Activated naive CD8-positive, alpha-beta T cell treated with anti-CD3 and anti-CD28 coated beads, Interleukin-2, amount 50 U/mL, for 16 hours (primary cell): ENCODE measurements at regions not wholly inside any gene's neighbourhood (a gene's known extent, or its start where the extent isn't known, plus 50 kb on each side); places are given as distances from the start of the nearest gene placed in this dataset.

Experiments used
- DNase-seq: peaks from one replicate; pipeline ENCODE4 v3.0.0-alpha.2; 2020; ENCODE audit warnings: low read depth, low spot score

DNA sequence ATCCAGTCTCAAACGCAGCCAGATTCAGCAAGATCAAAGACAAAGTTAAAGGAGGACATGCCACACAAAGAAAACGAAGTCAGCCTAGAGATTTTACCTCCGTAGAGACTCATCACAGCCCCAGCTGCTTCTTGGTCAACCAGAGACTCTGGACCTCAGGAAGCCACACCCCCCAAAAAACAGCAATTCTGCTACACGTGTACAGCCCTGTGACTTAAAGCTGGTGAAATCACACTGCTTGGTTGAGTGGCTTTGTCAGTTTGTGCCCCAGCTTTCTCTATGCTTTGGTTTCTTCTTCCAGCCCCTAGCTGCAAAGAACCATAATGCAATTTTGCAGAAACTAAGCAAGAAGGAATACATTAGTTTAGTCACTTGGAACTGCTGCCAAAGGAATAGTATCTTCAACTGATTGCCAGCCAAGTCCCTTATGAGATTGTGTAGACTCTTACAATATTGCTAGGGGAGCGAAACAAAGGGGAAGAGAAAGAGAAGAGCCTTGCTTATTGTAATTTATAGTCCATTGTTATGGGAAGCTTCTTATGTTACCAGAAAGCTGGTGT, 158.8 kb upstream of the ZNF462 start:
- no peak for DNase-seq

DNA sequence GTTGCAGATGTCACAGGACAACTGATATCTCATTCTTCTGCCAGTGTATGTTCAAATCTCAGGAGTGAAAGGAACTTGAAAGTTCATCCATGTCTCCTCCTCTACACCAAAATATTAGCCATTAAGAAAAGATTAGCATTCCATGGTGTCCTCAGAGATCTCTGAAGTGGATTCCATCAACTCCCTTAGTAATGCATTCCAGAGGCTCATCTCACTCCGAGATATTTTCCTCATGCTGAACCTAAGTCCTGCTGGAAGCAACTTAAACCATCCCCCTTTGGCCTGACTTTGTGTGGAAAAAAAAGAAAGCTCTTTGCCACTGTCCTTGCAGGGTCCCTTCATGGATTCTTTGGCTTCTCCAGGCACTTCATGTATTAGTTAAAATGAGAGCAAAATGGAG, 155.7 kb upstream of the ZNF462 start:
- no peak for DNase-seq

DNA sequence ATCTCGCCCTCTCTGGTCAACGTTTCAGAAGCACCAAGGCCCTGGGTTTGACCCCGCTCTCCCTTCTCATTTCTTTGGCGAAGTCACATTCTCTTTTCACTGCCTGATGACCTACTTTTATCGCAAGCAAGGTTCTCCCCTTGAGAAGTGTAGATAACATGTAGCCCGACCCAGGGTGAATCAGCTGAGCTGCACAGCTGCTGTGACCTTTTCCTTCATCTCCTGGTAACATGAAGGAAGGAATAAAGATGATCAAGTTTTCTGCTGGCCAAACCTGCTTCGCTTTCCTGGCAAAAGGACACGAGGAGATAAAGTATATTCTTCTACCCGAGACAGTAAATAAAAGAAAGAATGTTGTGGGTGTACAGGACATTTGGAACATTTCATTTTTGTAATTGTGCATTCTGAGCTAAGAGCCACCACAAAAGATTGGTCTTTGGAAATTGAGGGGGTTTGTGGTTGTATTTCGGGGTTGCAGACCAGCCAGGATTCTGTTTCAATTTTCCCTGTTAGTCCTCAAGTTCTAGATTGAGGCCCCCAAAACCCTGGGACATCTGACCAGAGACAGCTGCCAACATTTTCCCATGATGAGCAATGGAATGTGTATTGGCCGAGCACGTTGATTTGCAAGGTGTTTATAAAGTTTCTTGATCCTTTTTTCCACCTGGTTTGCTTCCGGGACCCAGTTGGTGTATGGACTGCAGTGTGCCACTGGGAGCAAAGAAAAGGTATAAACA, 155.1 kb upstream of the ZNF462 start:
- DNase-seq, result no peak

DNA sequence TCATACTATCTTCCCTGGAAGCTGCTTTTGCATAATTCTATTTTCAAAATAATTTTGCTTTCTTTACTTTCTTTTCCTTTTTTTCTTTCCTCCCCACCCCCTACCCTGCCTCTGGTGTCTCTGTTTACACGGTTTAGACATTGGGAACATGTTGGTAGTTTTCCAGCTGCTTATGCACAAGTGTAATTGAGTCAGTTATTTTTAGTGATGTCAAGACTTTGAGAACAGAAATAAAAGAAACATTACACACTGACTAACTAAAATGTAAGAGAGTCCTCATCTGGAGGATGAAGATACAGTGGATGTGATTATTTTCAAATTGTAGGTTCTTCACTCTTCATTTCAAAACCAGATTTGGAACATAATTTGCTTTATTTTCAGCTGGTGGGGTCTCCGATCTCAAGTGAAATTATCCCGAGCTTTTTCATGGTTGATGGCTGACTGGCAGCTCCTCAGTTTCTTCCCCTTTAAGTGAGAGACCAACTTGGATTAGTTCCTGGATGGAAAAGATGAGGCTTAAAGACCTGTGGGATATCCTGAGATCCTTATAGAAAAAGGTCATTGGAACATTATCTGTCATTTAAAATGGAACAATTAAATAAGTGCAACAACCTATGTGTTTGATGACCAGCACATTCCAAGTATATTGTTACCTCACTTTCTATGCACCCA, 154.4 kb upstream of the ZNF462 start:
- no peak for DNase-seq

DNA sequence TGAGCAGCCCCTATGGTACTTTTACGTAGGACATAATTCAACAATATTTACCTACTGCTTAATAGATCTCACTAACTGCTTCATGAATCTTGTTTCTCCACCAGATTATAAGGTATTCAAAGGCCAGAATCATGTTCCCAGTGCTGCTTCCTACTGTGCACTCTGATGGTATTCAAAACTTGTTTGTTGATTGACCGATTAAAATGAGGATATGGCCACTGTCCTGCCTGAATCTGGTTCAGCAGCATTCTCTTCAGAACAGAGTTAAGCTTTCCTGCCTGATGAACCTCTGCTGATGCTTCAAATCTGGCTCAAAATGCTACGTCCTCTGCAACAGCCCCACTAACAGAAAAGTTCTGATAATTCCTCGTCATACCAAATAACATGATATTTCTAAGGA, 150.7 kb upstream of the ZNF462 start:
- DNase-seq, result no peak

DNA sequence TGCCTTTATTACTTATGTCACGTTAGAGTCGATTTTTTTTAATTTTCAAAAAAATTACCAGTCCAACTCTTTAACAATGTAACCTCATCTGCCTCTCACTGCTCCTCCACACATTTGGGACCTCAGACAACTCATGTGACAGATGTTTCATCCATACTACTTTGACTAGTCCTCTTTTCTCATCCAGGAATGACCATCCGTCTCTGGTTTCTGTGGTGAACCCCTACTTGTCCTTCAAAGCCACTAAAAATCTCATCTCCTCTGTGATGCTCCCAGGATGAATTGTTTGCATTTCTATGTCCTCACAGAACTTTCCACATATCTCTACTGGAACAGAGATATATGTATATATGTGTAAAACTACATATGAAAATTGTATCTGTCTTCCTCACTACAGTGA, 149.8 kb upstream of the ZNF462 start:
- DNase-seq, result no peak

DNA sequence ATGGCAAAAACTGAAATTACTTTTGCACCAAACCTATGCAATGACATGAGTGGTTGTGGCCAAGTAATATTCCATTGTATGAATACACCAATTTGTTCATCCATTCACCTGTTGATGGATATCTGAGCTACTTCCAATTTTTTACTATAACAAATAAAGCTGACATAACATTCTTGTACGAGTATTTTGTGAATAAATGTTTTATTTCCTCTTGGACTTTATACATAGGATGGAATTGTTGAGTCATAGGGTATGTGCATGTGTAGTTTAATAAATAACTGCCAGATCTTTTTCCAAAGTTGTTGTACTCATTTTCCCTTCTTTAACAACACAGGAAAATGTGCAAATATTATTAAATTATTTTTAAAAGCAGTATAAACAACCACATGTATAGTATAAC, 146.1 kb upstream of the ZNF462 start:
- DNase-seq, result no peak

DNA sequence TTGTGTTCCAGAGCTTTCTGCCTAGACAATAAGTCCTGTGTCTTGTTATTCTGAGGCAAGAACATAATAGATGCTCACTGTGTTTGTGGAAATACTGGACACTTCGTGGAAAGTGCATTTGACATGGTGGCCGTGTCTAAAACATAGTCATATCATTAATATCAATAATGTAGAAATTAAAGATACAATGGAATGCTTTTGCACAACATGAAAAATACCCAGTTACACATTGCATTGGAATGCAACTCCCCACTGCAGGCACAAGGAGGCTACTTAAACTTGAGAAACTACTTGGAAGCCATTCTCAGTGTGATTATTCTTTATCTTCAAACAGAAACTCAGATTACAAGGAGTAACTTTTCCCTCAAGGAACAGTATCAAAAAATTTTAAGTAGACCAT, 145.3 kb upstream of the ZNF462 start:
- no peak for DNase-seq

DNA sequence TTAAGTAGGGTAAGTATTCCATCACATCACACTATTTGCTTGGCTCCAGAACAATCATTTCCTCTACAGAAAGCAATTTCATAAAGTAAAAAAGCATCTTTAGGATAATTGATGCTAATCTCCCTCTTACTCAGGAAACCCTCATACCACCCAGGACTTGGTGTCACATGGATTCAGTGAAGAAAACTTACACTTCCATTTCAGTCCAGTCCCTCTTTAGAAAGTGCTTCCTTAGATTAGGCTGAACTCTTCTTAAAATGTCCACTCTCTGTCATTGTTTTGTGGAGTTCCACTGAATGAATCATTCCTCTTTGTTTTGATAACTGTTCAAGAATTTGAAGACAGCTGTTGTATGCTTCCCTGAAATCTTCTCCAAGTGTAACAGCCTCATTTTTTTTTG, 144.0 kb upstream of the ZNF462 start:
- DNase-seq, result no peak

DNA sequence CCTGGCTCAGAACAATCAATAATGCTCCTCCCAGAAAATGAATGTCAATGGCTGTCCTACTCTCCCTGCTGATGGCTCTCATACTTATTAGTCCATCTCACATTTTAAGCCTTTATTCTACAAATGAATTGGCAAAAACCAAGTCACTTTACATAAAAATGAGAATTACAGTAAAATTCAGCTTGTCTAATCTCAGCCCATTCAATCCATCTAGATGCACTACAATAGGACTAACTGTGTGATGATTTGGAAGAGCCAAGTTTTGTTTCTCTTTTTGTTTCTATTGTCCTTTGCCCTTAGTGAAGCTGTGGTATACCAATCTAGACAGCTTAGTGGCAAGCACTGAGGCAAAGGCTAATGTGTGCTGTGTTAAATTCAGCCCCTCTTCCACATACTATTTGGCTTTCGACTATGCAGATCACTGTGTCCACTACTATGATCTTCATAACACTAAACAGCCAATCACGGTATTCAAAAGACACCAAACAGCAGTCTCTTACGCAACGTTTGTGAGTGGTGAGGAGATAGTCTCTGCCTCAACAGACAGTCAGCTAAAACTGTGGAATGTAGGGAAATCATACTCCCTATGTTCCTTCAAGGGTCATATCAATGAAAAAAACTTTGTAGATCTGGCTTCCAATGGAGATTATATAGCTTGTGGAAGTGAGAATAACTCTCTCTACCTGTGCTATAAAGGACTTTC, 140.8 kb upstream of the ZNF462 start:
- DNase-seq, result no peak

DNA sequence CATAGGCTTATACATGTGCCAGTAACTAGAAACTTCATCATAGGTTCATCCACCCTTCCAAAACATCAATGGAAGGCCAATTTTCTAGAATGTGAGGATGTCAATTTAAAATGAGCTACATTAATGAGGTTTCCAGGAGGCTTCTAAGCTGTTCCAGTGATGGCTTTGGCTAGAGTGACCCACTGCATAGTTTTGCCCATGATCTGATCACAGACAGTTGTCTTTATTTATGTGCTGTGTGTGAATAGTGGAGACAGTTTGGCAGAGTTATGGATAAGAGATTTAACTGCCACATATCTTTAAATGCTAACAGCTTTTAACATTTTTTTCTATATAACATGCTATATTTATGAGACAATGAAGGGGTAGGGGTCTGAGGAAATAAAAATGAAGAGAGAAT, 139.0 kb upstream of the ZNF462 start:
- no peak for DNase-seq

DNA sequence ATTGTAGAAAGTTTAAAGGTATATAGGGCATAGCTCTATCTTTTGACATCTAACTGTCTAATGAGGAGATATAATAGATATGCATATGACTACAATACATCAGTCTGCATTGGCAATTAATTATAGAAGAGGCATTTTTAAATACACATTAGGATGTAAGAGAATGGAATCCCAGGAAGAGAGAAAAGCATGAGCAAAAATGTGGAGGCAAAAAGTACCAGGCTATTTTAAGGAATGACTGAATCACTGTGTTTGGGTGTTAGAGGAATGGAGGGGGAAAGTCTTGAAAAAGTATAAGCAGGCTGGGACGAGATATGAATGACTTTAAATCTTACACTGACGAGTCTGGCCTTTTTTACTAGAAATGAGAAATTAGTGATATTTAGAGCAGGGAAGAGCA, 138.4 kb upstream of the ZNF462 start:
- no peak for DNase-seq

DNA sequence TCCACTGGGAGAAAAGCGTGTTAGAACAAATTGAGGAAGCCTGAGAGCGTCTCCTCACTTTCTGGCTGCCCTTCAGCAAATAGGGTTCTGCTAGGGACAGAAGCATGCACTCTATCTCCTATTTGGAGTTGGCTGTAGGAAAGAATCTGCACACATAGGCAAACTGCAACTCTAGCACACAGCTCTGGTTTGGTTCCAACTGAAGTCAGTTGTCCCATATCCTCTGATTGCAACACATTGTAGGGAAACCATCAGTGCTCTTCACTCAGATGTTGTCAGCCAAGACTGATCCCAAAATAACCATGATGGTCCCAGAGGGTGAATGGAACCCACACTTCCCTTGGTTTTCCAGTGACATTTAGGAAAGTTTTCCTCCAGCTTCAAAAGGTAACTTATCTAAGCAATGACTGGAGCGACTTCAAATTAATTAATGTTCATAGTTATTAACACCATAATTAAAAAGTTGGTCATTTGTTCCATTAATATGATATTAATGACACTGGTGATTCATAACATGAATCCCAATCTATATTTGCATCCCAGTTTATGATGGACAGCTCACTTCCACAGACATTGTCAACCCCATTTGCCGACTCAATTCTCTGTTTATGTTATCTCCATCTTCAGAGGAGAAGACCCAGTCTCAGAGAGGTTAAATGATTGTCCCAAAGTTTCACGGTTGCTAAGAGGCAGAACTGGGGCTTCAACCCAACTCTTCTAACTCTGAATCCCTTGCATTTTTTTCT, 136.7 kb upstream of the ZNF462 start:
- DNase-seq, result no peak

DNA sequence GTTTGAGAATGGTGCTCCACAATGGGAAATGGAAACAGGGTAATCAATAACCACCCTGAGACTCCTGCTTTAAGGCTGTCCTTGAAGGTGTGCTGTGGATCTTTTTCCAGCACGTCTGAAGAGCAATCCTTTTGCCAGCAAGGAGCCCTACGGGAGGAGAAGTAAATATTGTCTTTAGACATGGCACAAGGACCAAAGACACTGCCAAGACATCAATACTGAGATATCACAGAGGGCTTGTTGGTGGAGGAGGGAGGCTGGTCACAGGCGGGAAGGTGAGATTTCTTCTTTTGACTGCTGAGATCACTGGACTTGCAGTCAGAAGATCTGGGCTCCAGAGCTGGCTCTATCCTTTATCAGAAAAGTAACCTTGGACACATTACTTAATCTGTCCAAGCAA, 135.0 kb upstream of the ZNF462 start:
- no peak for DNase-seq

DNA sequence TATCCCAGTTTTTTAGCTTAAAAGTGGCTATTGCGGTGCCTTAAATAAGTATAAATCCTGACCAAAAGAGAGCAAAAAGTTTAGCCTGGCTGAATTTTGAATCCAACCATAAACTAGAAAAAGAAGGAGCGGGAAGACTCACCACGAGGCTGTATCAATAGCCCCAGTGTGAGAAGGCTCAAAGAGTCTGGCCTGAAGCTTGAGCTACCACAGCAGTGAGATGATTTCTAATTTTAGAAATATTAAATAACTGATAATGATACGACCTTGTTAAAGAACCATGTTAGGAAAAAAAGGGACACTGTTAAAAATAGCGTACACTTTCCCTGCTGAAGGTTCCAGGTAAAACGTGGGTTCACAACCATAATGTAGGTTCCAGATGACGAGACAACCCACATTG, 134.1 kb upstream of the ZNF462 start:
- DNase-seq, result no peak

DNA sequence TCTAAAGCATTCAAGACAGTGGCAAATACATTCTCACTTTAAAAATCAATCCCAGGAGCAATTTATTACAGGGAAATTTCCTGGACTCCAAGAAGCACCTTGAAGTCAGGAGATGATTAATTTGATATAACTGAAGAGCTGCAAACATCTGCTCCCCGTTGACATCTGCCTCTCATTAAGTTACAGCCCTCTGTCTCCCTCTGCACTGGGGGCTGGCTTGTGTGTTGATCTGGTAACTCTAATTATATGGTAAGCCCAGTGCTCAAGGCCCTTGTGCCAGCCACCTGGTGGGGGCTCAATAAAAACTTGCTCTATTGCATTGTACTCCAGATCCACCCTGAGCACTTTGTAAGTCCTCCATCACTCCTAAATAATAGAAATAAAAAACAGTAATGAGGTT, 131.1 kb upstream of the ZNF462 start:
- DNase-seq, result no peak

DNA sequence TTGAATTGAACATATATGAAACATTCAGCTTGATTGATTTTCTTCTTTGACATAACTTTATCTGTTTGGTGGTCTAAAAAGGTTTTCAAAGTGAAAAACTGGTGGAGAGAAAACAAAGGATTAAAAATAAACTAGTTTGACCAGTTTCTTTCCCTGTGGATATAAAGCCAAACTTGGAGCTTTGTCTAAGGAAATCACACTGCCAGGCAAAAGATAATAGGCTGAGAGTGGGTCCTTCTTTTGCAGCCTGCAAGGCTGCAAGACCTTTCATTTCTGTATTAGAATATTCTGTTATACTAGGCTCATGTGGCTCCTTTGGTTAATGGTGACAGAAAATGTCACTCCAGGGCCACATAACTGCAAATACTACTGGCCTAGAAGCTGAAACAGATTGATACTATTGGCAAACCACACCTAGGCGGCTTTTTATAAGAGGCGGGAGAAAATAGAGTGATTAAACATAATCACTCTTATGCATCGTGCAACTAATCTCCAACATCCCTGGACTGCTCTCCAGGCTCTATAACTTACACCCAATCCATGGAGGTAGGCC, 129.1 kb upstream of the ZNF462 start:
- no peak for DNase-seq

DNA sequence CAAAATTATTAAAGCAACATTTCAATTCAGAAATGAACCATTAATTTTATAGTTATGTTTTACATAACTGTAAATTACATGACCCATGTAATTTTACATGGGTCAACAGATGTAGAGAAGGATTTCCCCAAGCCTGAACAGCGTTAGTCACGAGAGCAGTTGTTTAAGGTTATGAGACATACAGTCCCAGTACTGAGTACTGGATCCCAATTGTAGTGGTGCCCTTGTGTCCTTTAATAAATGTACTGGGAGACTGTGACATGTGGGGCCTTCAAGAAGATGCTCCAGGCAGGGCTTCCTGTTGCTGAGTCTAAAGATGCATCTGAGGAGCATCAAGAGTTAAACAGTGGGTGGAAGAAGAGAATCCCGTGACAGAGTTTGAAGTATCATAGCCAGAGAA, 125.5 kb upstream of the ZNF462 start:
- no peak for DNase-seq

DNA sequence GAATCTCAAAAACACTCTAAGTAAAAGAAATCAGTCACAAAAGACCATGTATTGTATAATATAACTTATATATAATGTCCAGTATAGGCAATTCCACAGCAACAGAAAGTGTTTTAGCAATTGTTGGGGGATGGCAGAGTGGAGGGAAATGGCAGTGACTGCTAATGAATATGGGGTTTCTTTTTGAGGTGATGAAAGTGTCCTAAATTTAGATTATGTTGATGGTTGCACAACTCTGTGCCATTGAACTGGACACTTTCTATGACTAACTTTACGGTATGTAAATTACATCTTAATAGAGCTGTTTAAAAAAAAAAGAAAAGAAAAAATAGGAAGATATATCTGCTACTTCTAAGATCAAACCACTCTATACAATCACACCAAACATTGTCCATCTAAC, 124.9 kb upstream of the ZNF462 start:
- DNase-seq, result no peak

DNA sequence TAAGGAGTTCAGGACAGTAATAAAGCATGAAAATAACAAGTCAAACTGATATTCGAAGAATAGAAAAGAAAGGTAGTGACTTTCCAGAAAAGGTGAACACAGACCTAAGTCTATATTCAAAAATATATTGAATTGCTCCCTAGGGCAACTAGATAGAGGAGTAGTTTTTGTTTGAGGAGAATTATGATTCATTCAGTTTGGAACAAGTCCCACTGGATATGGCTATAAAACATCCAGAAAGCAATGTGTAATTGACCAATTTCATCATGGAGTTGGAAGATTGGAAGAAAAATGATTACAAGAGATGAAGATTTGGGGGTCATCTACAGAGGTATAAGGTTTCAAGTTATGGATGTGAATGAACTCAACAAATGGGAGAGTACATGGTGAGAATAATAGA, 117.5 kb upstream of the ZNF462 start:
- no peak for DNase-seq

DNA sequence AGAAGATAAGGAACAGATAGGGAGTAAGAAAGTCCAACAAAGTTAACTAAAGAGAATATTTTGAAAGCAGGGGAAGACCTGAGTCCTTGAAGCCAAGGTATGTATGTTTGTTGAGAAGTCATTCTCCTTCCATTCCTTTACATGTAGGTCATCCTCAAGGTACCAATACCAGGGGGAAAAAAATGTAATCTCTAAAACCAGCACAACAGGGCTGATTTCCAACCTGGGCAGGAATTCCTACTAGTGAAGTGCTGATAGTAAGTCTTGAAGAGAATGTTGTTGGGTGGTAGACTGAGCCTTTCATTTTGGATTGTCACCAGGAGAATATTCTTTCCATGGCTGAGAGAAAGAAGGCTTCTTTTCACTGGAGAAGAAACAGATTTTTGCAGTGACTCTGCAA, 117.1 kb upstream of the ZNF462 start:
- no peak for DNase-seq

DNA sequence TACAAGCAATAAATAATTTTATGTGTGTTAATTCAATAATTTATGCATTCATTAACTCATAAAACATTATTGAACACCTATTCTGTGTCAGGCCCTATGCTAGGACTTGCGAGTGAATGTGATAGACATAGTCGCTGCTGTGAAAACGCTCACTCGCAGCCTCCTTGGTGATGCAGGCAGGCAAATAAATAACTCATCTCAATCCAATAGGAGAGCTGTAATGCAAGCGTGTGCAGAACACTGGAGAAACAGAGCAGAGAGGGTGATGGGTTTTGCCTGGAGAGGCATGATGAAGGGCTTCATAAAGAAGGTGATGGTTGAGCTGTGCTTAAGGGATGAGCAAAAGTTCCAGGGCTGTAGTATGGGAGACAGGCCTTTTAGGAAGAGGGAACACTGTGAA, 111.3 kb upstream of the ZNF462 start:
- no peak for DNase-seq
